ENCODE measurements at regions not wholly inside any gene's neighbourhood (a gene's known extent, or its start where the extent isn't known, plus 50 kb on each side); places are given as distances from the start of the nearest gene placed in this dataset.

DNA sequence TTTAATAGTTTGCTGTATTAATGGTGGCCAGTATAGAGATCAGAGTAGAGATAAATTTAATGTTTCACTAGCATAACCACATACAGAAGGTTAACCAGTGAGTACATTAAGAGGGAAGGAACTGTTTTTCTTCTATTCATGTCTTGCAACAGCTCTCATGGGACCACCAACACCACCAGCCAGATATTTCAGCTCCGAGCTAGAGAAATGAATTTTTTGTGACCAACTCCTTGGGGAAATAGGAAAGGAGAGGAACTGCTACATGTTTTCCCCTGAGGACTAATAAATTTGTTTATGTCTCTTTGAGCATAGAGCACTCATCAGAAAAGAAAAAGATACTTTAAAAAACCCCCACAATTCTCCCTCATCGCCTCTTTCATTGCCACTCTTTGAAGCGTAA lies 247.5 kb downstream of the MBNL1 start:
- Histone ChIP-seq H3K36me3 (replicated peaks; ENCODE audit: insufficient read depth, low read depth) (no peaks in the 10 kb centered on the region), H3K27ac (no peak overlapping the region), H3K27me3 (no peaks in the 10 kb centered on the region), H3K4me3 (no peak overlapping the region), H3K9me3 (ENCODE audit: low read depth) (no peaks in the 10 kb centered on the region), H3K9me2 (replicated peaks; ENCODE audit: insufficient read depth) (no peaks in the 10 kb centered on the region), H4K20me1 (ENCODE audit: insufficient read depth, poor library complexity, severe bottlenecking) (no peaks in the 10 kb centered on the region), H3K4me1 (ENCODE audit: insufficient read depth) (no peaks in the 10 kb centered on the region), H2AFZ (no peak overlapping the region), H3K79me2 (no peaks in the 10 kb centered on the region), H3K4me2 (no peak overlapping the region)
- 94% methylated on average over 3 of the region's 3 CpGs for WGBS (ENCODE audit: low lambda C conversion rate, missing lambda C conversion rate)
- TF ChIP-seq EZH2 (IDR thresholded peaks at IDR 0.05; ENCODE audit: borderline replicate concordance) (no peak), EZH2phosphoT487 (IDR thresholded peaks at IDR 0.05; ENCODE audit: low read depth, severe bottlenecking, unreplicated experiment) (no peak)
- TF ChIP-seq, protein P1, sequence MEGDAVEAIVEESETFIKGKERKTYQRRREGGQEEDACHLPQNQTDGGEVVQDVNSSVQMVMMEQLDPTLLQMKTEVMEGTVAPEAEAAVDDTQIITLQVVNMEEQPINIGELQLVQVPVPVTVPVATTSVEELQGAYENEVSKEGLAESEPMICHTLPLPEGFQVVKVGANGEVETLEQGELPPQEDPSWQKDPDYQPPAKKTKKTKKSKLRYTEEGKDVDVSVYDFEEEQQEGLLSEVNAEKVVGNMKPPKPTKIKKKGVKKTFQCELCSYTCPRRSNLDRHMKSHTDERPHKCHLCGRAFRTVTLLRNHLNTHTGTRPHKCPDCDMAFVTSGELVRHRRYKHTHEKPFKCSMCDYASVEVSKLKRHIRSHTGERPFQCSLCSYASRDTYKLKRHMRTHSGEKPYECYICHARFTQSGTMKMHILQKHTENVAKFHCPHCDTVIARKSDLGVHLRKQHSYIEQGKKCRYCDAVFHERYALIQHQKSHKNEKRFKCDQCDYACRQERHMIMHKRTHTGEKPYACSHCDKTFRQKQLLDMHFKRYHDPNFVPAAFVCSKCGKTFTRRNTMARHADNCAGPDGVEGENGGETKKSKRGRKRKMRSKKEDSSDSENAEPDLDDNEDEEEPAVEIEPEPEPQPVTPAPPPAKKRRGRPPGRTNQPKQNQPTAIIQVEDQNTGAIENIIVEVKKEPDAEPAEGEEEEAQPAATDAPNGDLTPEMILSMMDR (IDR thresholded peaks at IDR 0.05; ENCODE audit: poor library complexity) = no peak
- no peak for DNase-seq (ENCODE audit: low spot score)

GRCh38 chr3:152517502-152517901 lies 248.8 kb downstream of the MBNL1 start:
- H2AFZ ChIP-seq = no peak overlapping the region
- no peak overlapping the region for H3K4me3 ChIP-seq
- no peaks in the 10 kb centered on the region for H3K36me3 ChIP-seq (replicated peaks; ENCODE audit: insufficient read depth, low read depth)
- H3K4me2 ChIP-seq = no peak overlapping the region
- no peaks in the 10 kb centered on the region for H3K27me3 ChIP-seq
- no peaks in the 10 kb centered on the region for H3K9me2 ChIP-seq (replicated peaks; ENCODE audit: insufficient read depth)
- 69% methylated on average over 2 of the region's 2 CpGs for WGBS (ENCODE audit: low lambda C conversion rate, missing lambda C conversion rate)
- H3K9me3 ChIP-seq (ENCODE audit: low read depth) = no peaks in the 10 kb centered on the region
- no peaks in the 10 kb centered on the region for H4K20me1 ChIP-seq (ENCODE audit: insufficient read depth, poor library complexity, severe bottlenecking)
- no peak overlapping the region for H3K27ac ChIP-seq
- no peaks in the 10 kb centered on the region for H3K79me2 ChIP-seq
- no peak for TF ChIP-seq EZH2phosphoT487 (IDR thresholded peaks at IDR 0.05; ENCODE audit: low read depth, severe bottlenecking, unreplicated experiment)
- TF ChIP-seq, protein P1 (IDR thresholded peaks at IDR 0.05; ENCODE audit: poor library complexity) = no peak
- no peak for TF ChIP-seq EZH2 (IDR thresholded peaks at IDR 0.05; ENCODE audit: borderline replicate concordance)
- DNase-seq (ENCODE audit: low spot score) = no peak
- H3K4me1 ChIP-seq (ENCODE audit: insufficient read depth) = no peaks in the 10 kb centered on the region

- TF ChIP-seq EZH2 (IDR thresholded peaks at IDR 0.05; ENCODE audit: borderline replicate concordance) (no peak), EZH2phosphoT487 (IDR thresholded peaks at IDR 0.05; ENCODE audit: low read depth, severe bottlenecking, unreplicated experiment) (no peak)
- TF ChIP-seq, protein P1 (IDR thresholded peaks at IDR 0.05; ENCODE audit: poor library complexity) = no peak
- H3K79me2 ChIP-seq = no peaks in the 10 kb centered on the region
- no peaks in the 10 kb centered on the region for H4K20me1 ChIP-seq (ENCODE audit: insufficient read depth, poor library complexity, severe bottlenecking)
- H3K27ac ChIP-seq = no peak overlapping the region
- no peak overlapping the region for H2AFZ ChIP-seq
- WGBS (ENCODE audit: low lambda C conversion rate, missing lambda C conversion rate) = 98% methylated on average over 2 of the region's 2 CpGs
- H3K9me3 ChIP-seq (ENCODE audit: low read depth) = no peaks in the 10 kb centered on the region
- no peaks in the 10 kb centered on the region for H3K4me1 ChIP-seq (ENCODE audit: insufficient read depth)
- H3K27me3 ChIP-seq = no peaks in the 10 kb centered on the region
- no peak overlapping the region for H3K4me3 ChIP-seq
- no peak for DNase-seq (ENCODE audit: low spot score)
- H3K4me2 ChIP-seq = no peak overlapping the region
- H3K9me2 ChIP-seq (replicated peaks; ENCODE audit: insufficient read depth) = no peaks in the 10 kb centered on the region
- no peaks in the 10 kb centered on the region for H3K36me3 ChIP-seq (replicated peaks; ENCODE audit: insufficient read depth, low read depth)
Observed at GRCh38 chr3:152518346-152518745, 249.6 kb downstream of the MBNL1 start.

- Histone ChIP-seq H3K27me3 (no peaks in the 10 kb centered on the region), H4K20me1 (ENCODE audit: insufficient read depth, poor library complexity, severe bottlenecking) (no peaks in the 10 kb centered on the region), H3K9me2 (replicated peaks; ENCODE audit: insufficient read depth) (no peaks in the 10 kb centered on the region), H3K4me3 (no peak overlapping the region), H3K36me3 (replicated peaks; ENCODE audit: insufficient read depth, low read depth) (no peaks in the 10 kb centered on the region), H3K79me2 (no peaks in the 10 kb centered on the region), H3K4me2 (no peak overlapping the region), H2AFZ (no peak overlapping the region), H3K9me3 (ENCODE audit: low read depth) (no peaks in the 10 kb centered on the region), H3K4me1 (ENCODE audit: insufficient read depth) (no peaks in the 10 kb centered on the region), H3K27ac (no peak overlapping the region)
- TF ChIP-seq EZH2phosphoT487 (IDR thresholded peaks at IDR 0.05; ENCODE audit: low read depth, severe bottlenecking, unreplicated experiment) (no peak), EZH2 (IDR thresholded peaks at IDR 0.05; ENCODE audit: borderline replicate concordance) (no peak)
- TF ChIP-seq, protein P1 (IDR thresholded peaks at IDR 0.05; ENCODE audit: poor library complexity) = no peak
- no peak for DNase-seq (ENCODE audit: low spot score)
Observed at GRCh38 chr3:152519376-152519775, 250.6 kb downstream of the MBNL1 start.

All from hepatocyte (in vitro differentiated cells).